ENCODE measurements at regions not wholly inside any gene's neighbourhood (a gene's known extent, or its start where the extent isn't known, plus 50 kb on each side); places are given as distances from the start of the nearest gene placed in this dataset.

DNA sequence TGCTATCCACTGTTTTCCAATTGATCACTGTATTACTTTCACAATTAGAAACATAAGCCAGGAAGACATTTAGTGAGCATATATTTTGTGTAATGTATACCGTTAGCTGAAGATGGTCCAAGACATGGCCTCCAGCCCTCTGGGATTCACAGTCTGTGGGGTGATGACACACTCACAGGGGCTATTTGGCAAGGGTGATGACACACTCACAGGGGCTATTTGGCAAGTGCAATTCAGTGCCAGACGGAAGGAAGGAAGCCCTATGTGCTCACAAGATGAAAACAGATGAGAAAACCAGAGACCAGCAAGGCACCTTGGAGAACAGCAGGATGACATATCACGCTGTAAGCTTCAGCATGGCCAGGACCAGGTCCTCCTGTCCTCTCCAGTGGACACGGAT, 183.7 kb downstream of the MBOAT1 start:
- Histone ChIP-seq H4K20me1 (ENCODE audit: insufficient read depth, low read length) (no peaks in the 10 kb centered on the region), H3K4me2 (replicated peaks; ENCODE audit: extremely low read depth, low read length, poor library complexity, severe bottlenecking) (no peak overlapping the region), H3K27ac (ENCODE audit: low read depth in 1 of 2, low read length in 2 of 2) (no peak overlapping the region), H3K4me1 (ENCODE audit: control insufficient read depth in 1 of 2, insufficient read depth in 2 of 2, low read length in 2 of 2) (peaks cover 9 to 10% of the 10 kb centered on the region in 2 donors), H3K9me3 (replicated peaks in 1 of 2; ENCODE audit: control insufficient read depth in 1 of 2, insufficient read depth in 1 of 2, low read length in 2 of 2) (peaks cover under 1 to 3% of the 10 kb centered on the region in 2 donors), H3K9ac (ENCODE audit: insufficient read depth, low read length, poor library complexity, severe bottlenecking) (no peak overlapping the region), H3K27me3 (ENCODE audit: control insufficient read depth in 2 of 2, insufficient read depth in 2 of 2, low read length in 2 of 2) (peaks cover 8 to 19% of the 10 kb centered on the region in 2 donors), H3K79me2 (ENCODE audit: insufficient read depth, low read length) (no peaks in the 10 kb centered on the region), H3K4me3 (replicated peaks in 1 of 3; ENCODE audit: low read depth in 2 of 3, low read length in 3 of 3) (no peak overlapping the region), H2AFZ (ENCODE audit: insufficient read depth, low read depth, low read length, poor library complexity, severe bottlenecking) (no peak overlapping the region), H3K36me3 (replicated peaks in 1 of 2; ENCODE audit: control insufficient read depth in 1 of 2, insufficient read depth in 2 of 2, low read length in 2 of 2) (no peaks in the 10 kb centered on the region)
- intact Hi-C loops (cut with micrococcal nuclease), result no loop called here
- 56% methylated on average over 3 of the region's 4 CpGs for whole genome bisulfite sequencing (ENCODE audit: insufficient coverage)
- Mint-ChIP-seq H3K4me3 (no peak overlapping the region), H3K27ac (no peak overlapping the region), H3K9me3 (peaks cover 6 to 23% (median 16%) of the 10 kb centered on the region in 7 donors), H3K4me1 (peaks cover 11% of the 10 kb centered on the region), H3K27me3 (ENCODE audit: low read depth in 3 of 3) (peaks cover 17 to 24% (median 18%) of the 10 kb centered on the region in 3 donors), H3K36me3 (no peaks in the 10 kb centered on the region)
- no peak for TF ChIP-seq CTCF (IDR thresholded peaks at IDR 0.05)
- no peak for DNase-seq

- Histone ChIP-seq H3K9me3 (replicated peaks in 1 of 2; ENCODE audit: control insufficient read depth in 1 of 2, insufficient read depth in 1 of 2, low read length in 2 of 2) (peaks cover 0 to 3% of the 10 kb centered on the region in 2 donors), H3K36me3 (replicated peaks in 1 of 2; ENCODE audit: control insufficient read depth in 1 of 2, insufficient read depth in 2 of 2, low read length in 2 of 2) (no peaks in the 10 kb centered on the region), H3K27me3 (ENCODE audit: control insufficient read depth in 2 of 2, insufficient read depth in 2 of 2, low read length in 2 of 2) (peaks cover 2 to 5% of the 10 kb centered on the region in 2 donors), H3K79me2 (ENCODE audit: insufficient read depth, low read length) (no peaks in the 10 kb centered on the region), H2AFZ (ENCODE audit: insufficient read depth, low read depth, low read length, poor library complexity, severe bottlenecking) (no peak overlapping the region), H4K20me1 (ENCODE audit: insufficient read depth, low read length) (no peaks in the 10 kb centered on the region), H3K4me3 (replicated peaks in 1 of 3; ENCODE audit: low read depth in 2 of 3, low read length in 3 of 3) (no peak overlapping the region), H3K27ac (ENCODE audit: low read depth in 1 of 2, low read length in 2 of 2) (no peak overlapping the region), H3K4me1 (ENCODE audit: control insufficient read depth in 1 of 2, insufficient read depth in 2 of 2, low read length in 2 of 2) (no peaks in the 10 kb centered on the region), H3K4me2 (replicated peaks; ENCODE audit: extremely low read depth, low read length, poor library complexity, severe bottlenecking) (no peak overlapping the region), H3K9ac (ENCODE audit: insufficient read depth, low read length, poor library complexity, severe bottlenecking) (no peak overlapping the region)
- intact Hi-C loops (cut with micrococcal nuclease), result no loop called here
- H3K27ac Mint-ChIP-seq, result no peak overlapping the region
- H3K4me3 Mint-ChIP-seq, result no peak overlapping the region
- no peak for DNase-seq
- no CpG with 5 or more reads among the region's 3 CpGs for WGBS (ENCODE audit: insufficient coverage)
- no peaks in the 10 kb centered on the region for H3K36me3 Mint-ChIP-seq
- H3K9me3 Mint-ChIP-seq, result peaks cover 6 to 18% (median 12%) of the 10 kb centered on the region in 7 donors
- H3K27me3 Mint-ChIP-seq (ENCODE audit: low read depth in 3 of 3), result peaks cover 6 to 19% (median 8%) of the 10 kb centered on the region in 3 donors
- peaks cover 1% of the 10 kb centered on the region for H3K4me1 Mint-ChIP-seq
- no peak for TF ChIP-seq CTCF (IDR thresholded peaks at IDR 0.05)
Observed at GRCh38 chr6:20029979-20030378, 182.3 kb downstream of the MBOAT1 start.

All from CD14-positive monocyte (primary cell).